GM18498 (cell line): ENCODE measurements at regions not wholly inside any gene's neighbourhood (a gene's known extent, or its start where the extent isn't known, plus 50 kb on each side); places are given as distances from the start of the nearest gene placed in this dataset.

Experiments used
- ATAC-seq: cut with Tn5 transposase; IDR thresholded peaks from one replicate; pipeline ENCODE4 v1.9.1; 2021; ENCODE audit warnings: mild to moderate bottlenecking, moderate library complexity; ENCODE audit not compliant: unreplicated experiment

DNA sequence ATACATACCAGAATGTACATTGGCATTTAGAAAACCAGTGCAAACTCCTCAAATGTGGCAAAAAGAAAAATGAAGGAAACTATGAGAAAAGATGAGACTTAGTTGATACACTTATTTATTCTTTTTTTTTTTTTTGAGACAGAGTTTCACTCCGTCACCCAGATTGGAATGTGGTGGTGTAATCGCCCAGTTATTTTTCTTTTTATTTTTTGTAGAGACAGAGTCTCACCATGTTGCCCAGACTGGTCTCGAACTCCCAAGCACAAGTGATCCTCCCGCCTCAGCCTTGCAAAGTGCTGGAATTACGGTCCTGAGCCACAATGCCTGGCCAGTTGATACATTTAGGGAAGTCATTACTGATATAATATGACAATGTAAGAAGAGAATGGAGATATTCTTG is 274.2 kb upstream of the LRATD1 start:
- ATAC-seq = no peak

DNA sequence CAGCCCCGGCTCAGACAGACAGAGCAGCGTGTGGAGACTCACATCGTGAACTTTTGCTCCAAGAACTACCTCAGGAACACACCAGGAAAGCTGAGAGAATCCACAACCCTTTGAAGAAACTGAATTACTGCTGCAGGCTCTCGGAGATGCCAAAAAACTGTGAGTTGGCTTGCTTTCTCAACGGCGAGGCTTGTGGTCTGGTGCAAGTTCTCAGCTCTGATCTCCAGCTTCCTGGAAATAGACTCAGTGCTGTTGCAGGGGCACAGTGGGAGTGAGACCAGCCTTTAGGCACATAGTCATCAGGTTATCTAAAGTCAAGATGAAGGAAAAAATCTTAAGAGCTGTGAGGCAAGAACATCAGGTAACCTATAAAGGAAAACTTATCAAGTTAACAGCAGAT is 273.7 kb upstream of the LRATD1 start:
- ATAC-seq = no peak

DNA sequence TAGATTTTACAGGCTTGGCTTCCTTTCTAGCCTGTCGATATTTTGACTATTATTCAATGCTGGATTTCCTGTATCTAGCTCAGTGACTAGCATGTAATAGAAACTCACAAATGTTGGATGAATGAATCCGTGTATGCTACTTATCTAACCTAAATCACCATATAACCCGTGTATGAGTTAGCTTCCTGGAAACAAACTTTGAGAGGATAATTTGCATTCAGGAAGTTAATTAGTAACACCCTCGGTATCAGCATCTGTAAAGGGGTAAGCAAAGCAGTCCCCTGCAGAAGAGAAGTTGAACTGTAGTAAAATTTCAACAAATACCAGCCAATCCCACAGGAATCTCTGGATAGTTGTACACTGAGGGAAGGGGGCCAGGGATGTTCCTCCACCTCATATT is 269.4 kb upstream of the LRATD1 start:
- no peak for ATAC-seq

DNA sequence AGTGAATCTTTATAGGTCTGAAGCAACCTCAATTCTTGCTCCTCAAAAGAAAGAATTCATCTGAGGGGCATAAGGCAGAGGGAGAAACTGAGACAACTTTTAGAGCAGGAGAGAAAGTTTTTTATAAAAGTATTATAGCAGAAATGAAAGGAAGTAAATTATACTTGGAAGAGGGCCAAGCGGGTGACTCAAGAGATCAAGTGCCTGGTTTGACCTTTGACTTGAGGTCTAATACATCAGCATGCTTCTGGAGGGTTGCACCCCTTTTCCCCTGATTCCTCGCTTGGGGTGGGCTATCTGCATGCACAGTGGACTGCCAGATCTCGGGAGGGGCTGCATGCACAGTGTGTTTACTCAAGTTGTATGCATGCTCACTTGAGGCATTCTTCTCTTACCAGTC is 268.5 kb upstream of the LRATD1 start:
- ATAC-seq = no peak

DNA sequence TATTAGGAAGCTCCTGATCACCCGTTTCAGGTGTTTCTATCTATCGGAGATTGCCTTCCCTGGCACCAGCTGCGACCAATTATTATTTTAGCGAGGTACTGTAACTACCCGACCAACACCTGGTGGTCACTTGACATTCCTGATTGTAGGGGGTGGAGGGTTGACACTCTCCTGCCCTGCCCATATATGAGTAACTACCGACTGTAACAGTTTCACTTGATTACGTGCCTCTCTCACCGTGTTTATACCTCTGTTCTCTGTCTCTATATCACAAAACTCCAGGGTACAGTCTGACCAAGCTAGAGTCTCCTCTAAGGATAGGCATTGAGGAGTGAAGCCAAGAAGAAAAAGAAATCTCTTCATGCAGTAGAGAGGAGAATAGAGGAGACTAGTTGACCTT is 268.0 kb upstream of the LRATD1 start:
- ATAC-seq = no peak

DNA sequence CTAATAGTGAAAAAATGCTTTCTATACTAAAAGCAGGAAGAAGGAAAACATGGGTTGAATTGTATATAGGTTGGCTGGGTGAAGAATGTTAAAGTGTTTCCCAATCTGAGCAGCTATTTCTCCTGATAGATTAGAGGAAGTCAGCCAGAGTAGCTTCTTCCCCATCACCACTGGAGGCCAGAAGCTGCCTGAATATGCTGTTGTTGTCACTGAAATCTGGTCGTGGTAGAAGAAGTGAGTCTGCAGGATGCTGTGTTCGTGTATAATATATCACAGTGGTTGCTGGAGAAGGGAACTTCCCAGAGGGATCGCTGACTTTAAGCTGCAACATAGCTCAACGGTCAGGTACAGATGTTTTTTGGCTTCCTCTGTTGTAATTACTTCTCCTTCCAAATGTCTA is 247.5 kb upstream of the LRATD1 start:
- no peak for ATAC-seq

DNA sequence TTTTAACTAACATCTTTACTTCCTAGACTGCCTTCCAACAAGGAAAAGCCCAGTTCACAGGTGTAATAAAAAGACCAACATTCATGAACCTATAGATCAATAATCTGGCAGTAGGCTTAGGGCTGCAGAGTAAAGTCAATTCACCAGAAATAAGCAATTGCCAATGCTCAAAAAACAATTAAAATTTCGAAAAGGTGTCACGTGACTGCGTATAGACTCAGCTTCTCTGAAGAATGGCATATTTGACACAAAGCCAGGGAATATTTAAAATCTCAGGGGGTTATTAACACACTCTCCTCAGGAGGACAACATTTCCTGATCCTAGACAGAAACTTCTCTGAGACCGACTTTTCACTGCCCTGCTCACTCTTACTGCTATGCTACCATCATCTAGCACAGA is 245.2 kb upstream of the LRATD1 start:
- ATAC-seq = no peak

DNA sequence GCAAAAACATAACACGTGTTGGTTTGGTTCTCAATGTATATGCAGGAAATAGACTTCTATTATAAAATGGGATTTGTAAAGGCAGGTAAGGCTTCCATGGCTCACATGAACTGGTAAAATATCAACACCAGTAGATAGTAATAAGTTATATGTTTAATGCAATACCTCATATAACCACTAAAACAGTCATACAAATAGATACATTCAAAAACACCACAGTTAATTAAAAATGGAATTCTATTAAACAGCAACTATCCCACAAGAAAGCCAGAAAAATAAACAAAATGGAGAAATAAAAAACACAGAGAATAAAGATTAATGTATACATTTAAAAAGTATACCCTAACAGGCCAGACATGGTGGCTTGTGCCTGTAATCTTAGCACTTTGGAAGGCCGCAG is 243.8 kb upstream of the LRATD1 start:
- ATAC-seq = no peak

DNA sequence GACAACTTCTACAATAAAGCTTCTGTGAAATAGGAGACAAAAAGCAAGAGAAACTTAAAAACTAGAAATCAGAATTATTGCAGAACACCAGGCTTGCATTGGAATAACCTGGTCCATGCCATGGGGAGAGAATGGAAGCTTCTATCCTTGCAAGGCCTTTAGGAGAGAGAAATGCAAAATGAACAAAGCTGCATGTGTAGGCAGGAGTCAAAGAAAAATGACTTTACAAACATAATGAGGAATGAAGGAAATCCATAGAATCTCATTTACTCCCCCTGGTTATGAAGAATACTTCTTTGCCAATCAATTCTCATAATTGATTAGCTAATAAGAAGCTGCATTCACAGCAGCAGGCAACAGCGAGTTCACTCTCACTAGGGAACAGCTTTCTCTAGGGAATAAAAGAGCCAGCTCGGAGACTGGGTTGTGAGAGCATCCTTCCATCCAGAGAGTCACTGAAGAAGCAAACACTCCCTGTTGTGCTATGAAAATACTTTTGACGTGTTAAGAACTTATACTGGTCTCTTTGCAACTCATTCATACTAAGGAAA is 235.9 kb upstream of the LRATD1 start:
- no peak for ATAC-seq

DNA sequence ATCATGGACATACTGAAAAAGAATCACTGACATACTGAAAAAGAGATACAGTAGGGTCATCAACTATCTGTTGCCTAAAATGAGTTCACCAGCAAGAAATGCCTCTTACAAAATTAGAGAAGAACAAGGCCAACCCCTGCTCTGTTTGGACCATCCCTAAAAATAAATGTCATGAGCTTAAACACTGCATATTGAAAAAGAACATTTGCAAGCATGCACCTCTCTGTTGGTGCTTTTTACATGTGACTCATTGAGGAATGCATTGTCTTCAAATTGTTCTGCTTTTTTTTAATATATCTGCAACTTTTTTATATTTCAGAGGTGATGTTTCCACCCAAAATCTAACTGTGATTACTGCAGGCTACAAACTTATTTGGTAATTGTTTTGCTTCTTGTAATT is 233.9 kb upstream of the LRATD1 start:
- ATAC-seq = no peak

DNA sequence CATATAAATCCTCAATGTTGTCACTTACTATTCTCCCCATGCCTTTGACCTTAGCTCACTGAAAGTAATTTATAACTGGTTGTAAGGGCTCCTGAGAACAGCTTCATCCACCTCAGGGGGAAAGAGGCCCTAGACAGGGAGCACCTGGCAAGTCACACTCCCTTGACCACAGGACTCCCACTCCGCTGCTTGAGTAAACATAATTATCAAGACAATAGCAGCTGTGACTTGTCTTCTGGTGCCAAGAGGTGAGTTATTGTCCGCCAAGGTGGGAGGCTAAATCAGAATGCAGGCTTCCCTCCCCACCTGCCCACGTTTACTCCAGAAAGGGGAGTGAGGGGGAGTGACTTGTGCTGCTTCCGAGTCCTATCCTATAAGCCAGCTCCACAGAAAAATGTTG is 230.6 kb upstream of the LRATD1 start:
- no peak for ATAC-seq

DNA sequence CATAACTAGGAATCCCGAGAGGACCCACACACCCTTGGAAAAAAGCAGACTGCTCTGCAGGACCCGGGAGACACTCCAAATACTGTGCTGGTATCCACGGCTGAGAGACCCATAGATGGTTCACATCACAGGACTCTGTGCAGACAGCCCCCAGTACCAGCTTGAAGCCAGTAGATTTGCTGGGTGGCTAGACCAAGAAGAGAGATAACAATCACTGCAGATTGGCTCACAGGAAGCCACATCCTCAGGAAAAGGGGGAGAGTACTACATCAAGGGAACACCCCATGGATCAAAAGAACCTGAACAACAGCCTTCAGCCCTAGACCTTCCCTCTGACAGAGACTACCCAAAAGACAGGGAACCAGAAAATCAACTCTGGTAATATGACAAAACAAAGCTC is 223.8 kb upstream of the LRATD1 start:
- ATAC-seq = no peak

DNA sequence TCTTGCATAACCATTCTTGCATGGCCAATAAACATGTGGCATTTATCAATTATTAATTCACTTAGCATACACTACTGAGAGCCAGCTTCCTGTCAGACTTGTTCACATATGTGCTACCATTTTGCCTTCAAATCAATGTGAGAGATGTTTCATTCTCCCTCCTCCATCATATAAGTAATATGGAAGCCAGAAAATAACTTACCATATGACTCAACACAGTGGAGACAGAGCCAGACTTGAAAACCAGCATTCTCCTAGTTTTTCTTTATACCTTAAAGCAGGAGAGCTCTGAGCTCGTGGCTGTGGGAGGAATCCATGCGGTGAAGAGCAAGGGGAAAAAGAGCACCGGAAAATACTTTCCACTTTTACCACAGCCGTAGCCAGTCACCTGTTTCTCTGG is 215.0 kb upstream of the LRATD1 start:
- ATAC-seq = no peak

DNA sequence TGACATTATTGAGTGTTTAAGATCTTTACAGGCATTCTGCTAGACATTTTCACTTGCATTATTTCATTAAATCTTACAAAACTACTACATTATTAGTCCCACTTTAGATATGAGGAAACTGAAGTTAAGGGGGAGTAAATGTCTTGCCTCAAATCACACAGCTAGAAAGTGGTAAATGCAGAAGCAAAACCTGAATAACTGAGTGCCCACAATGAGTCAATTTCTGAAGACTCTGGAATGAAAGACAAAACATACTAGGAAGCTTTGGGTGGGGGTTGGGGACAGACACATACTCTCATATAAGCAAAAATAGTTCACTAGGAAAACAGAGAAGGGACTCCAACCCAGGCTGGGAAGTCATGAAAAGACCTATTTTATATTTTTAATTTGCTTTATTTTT is 214.4 kb upstream of the LRATD1 start:
- ATAC-seq = no peak

DNA sequence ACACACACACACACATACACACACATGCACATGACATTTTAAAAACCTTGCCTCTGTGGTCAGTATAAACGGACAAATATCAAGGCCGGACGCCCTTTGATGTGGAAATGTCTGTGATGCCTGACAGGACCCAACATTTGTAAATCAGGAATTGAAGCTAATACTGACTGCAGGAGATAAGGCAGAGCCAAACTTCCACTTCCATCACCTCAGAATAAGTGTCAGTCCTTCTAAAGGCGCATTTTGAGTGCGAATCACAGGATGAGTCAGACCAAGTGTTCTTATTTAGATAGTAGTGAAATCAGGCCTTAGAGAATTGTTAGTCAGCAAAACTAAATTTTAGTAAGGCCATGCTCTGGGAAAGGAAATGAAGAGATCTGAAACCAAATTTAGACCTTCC is 211.7 kb upstream of the LRATD1 start:
- no peak for ATAC-seq

DNA sequence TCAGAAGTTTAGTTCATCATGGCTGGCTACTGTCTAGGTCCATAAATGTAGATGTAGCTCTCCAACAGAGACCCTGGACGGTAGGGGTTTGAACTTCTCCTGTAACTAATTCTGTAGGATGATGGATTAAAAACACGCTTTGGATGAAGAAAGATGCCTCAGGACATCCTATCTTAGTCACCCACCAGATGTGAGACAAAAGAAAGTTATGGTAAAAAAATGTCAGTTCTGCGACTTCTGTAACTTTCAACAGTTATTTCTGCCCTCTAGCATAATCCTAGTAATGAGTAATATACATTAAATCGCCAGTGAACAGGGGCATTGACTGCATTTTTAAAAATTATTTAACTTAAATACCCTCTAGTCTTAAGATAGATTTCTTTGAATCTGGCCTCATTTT is 210.1 kb upstream of the LRATD1 start:
- no peak for ATAC-seq

DNA sequence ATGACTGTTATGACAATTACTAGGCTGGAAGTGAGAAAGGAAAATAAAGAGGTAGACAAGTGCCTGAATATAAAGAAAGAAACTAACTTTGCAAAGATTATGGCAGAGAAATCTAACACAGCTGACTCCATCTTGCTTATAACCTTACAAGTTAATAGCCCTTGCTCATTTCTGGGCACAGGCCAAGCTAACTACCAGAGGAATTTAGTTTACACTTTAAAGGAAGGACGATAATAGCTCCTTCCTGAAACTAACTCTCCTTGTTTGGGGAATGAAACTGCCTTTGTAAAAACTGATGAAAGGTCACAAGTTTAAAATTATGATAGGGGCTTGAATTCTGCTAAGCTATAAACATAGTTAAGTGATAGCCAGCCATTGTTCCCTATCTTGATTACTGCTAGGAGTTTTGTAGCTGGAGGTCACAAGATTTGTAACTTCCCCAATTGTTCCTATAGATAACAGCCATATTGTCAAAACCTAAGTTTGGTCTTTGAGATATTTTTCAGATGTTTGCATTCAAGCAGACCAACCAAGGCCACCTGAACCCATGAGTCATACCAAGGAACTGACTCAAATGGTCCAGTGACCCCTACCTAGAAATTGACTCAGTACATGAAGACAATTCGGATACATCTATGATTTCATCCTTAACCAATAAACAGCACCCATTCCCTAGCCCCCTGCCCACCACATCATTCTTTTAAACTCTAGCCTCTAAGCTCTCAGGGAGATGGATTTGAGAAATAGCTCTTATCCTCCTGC is 209.2 kb upstream of the LRATD1 start:
- no peak for ATAC-seq

DNA sequence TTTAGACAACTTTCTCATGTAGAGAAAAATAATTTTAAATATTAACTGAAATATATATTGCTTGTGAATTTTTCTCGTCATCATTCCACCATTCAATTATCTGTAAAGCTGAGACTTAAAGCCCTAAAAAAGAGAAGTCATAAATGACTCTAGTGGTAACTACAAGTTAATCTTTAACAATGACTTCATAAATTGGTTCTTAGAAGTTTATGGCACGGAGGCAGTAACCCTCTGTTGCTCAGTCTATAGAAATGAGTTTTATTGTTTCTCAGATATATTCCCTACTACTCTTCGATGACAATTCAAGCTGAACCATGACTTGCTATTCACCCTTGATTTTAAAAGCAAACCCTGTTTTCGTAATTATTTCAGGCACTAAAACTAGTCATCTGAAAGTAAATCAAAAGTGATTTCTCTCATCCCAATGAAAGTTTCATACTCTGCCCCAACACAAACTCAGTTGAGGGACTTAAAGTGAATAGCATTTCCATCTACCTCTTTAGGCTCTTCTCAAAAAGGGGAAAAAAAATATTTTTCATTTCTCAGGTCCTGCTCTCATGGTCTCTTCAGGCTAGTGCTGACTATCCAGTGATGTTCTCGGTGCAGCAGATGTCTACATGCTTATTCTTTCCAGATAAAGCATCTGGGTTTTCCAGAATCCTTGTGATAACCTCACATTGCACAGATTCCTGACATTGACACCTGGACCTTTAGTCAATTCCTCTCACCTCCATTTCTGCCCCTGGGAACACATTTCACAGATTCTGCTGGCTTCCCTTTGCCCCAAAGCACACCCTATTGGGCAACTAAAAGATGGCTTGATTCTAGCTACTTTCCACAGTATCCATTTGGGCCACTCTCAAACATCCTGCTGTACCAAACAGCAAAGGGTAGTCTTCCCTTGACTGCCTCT is 207.8 kb upstream of the LRATD1 start:
- ATAC-seq = peak; percentile 61

DNA sequence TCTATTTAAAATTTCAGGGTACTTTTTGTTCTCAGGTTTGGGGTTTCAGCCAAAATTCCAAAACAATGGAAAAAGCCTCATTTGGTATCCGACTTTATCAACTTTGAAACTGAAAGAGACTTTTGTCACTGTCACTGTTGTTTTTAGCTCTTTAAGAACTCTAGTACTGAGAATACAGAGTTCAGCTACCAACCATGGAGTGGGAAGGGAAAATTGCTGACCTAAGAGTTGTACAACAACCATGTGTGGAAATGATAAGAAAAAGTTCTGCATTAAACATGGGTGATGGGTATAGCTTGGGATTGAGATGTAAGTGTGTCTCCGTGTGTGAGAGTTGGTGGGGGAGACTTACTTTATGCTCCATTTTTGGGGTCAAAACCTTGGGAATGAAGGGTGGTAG is 206.6 kb upstream of the LRATD1 start:
- no peak for ATAC-seq

DNA sequence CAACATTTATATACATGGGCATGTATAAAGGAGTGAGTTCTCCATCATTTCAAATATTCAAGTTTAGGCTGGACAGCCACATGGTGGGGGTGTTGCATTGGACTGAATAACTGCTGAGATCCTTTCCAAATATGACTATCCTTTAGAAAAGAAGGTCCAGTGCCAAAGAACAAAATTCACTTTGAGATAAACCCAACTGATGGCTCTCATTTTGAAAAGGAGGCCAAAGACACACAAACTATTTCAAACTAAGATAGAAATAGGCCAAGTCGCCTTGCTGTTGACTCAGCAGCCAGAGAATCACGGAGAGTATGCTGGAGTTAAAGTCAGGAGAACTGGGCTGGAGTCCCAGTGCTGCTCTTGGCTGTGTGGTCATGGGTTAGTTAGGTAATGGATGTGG is 204.5 kb upstream of the LRATD1 start:
- ATAC-seq = no peak

DNA sequence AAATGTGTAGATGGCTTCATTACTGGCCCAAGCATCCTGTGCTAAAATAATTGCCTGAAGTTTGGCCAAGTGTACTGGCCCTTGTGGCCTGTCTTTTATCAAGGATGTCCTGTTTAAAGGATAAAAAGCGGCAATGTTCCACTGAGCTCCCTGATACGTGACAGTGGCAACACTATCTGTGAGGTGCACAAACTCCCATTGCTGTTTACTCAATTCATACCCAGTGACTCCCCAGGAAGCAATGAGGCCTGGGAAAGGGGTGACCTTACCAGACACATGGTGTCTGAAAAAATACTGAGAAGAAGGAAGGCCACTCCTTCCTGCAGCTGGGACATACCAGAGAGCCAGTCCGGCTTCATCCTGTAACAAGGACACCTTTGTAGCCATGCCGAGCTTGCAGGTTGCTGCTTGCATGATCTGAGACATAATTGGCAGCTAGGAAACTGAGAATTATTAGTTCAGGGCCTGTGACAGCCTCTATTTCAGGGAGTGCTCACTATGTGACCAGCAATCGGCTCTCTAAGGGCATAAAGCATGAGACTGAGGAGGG is 198.5 kb upstream of the LRATD1 start:
- no peak for ATAC-seq

DNA sequence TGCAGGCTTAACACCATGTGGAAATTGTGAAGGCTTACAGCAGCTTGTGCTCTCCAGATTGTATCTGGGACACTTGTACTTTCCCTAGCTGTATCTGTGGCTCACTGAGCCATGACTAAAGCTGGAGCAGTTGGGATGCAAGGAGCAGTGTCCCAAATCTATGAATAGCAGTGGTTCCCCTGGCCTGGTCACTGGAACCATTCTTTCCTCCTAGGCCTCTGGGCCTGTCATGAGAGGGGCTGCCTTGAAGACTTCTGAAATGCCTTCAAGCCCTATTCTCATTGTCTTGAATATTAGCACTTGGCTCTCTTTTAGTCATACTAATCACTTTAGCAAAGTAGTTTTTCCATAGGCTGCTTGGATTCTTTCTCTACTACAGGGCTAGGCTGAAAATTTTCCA is 186.8 kb upstream of the LRATD1 start:
- ATAC-seq = no peak
